ENCODE measurements at regions not wholly inside any gene's neighbourhood (a gene's known extent, or its start where the extent isn't known, plus 50 kb on each side); places are given as distances from the start of the nearest gene placed in this dataset.

DNA sequence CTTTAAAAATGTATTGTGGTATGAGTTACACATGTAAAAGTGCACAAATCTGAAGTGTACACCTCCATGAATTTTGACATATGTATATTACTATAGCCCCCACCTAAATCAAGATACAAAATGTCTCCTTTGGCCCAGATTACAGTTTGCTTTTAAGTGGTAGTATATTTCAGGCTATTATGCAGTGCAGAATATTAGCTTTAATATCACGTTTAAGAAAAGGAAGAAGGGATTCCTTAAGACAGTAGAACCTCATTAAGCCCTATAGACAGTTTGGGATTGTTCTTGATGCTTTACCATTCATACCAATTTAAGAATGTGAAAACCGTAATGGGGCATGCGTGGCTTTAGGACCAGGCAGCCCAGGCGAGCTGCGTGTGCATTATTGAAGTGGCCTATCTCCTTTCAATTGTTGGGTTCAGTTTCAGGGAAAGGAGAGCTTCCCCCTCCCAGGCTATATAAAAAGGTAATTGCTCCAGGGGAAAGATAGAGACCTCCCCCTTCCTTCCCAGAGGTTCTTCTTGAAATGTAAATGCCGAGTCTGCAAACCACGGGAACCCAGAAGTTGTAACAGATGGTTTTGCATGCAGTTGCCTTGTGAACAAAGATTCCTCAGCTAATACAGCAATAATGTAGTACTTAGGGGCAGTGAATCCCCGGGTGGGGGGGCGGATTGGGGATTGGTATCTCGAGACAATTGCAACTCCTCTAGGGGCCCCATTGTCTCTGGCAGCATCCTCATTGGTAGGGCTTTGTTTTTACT lies 106.1 kb downstream of the UCHL1 start:
- no peaks in the 10 kb centered on the region for H3K9me3 ChIP-seq
- H3K27ac ChIP-seq = peak overlapping the region; percentile 64 to 96 (median 84)
- 25 to 51% (median 32%) methylated on average over 10 of the region's 10 CpGs for WGBS, 4 donors
- peaks cover 0 to 6% (median 0%) of the 10 kb centered on the region in 9 donors for H3K36me3 ChIP-seq
- ATAC-seq = no peak
- H3K27me3 ChIP-seq = peaks cover 0 to 20% (median 0%) of the 10 kb centered on the region in 9 donors
- peaks cover 0 to 76% (median 41%) of the 10 kb centered on the region in 12 donors for H3K4me1 ChIP-seq
- DNase-seq = peak in 2 of 5 donors; percentile 39 to 40
- TF ChIP-seq POLR2A (IDR thresholded peaks at IDR 0.05) = no peak
- TF ChIP-seq, protein P1, sequence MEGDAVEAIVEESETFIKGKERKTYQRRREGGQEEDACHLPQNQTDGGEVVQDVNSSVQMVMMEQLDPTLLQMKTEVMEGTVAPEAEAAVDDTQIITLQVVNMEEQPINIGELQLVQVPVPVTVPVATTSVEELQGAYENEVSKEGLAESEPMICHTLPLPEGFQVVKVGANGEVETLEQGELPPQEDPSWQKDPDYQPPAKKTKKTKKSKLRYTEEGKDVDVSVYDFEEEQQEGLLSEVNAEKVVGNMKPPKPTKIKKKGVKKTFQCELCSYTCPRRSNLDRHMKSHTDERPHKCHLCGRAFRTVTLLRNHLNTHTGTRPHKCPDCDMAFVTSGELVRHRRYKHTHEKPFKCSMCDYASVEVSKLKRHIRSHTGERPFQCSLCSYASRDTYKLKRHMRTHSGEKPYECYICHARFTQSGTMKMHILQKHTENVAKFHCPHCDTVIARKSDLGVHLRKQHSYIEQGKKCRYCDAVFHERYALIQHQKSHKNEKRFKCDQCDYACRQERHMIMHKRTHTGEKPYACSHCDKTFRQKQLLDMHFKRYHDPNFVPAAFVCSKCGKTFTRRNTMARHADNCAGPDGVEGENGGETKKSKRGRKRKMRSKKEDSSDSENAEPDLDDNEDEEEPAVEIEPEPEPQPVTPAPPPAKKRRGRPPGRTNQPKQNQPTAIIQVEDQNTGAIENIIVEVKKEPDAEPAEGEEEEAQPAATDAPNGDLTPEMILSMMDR (IDR thresholded peaks at IDR 0.05) = no peak
- H3K4me3 ChIP-seq = peak overlapping the region in 10 of 12 donors; percentile 70 to 94 (median 86)
- intact Hi-C loops (cut with DNase I) = loop anchor here (5.0 to 10.0 kb wide), 16 partner anchors 52 to 292 kb away; partner anchors contain the start of gene LIMCH1 (in 7 of the 10)

DNA sequence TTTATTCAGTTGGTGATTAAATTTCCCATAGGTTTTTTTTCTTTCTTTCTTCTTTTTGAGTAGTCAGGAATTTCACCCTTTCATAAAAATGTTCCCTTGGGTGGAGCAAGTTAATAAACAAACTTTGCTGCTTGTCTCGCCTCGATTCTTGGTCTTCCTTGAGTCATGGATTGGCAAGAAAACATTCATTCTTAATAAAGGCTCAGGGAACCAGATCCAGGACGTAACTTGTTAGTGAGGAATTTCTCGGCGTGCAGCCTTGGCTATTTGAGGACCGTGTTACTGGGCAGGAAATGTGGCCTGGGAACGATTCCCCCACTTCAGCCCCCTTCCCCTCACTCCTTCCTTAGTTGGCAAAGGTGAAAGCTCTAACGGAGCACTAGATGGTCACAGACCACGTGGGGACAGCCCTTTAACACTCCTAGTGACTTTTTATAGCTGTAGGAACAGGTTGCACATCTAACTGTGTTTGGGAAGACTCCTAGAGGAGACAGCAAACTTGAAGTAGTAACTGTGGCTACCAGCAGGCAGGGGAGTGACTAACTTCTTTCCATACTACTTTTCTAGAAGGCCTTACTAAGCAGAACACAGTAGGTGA lies 106.8 kb downstream of the UCHL1 start:
- peak in 4 of 5 donors; percentile 57 to 66 (median 60) for DNase-seq

DNA sequence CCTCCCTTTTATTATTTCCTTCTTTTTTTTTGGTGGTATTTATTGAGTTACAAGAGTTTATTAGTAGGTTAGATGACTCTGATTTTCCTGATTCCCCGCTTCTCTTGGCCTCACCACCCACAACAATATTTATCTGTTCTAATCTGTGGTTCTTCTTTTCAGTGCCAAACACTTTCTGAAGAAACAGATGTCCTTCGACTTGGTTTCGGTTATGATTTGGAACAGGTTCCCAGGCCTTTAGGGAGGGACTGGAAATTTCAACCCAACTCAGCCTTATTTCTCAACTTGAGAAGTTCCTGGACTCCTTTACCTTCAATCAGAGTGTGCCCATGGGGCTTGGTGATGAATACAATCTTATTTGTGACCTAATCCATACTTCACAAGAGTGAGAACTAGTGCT lies 108.1 kb downstream of the UCHL1 start:
- ATAC-seq = no peak
- Histone ChIP-seq H3K27ac (peak overlapping the region in 9 of 12 donors; percentile 2 to 96 (median 84)), H3K36me3 (peaks cover 0 to 6% (median 0%) of the 10 kb centered on the region in 9 donors), H3K4me1 (peaks cover 0 to 82% (median 48%) of the 10 kb centered on the region in 12 donors), H3K27me3 (peaks cover 0 to 13% (median 0%) of the 10 kb centered on the region in 9 donors), H3K9me3 (no peaks in the 10 kb centered on the region), H3K4me3 (peak overlapping the region in 1 of 12 donors; percentile 2)
- intact Hi-C loops (cut with DNase I) = loop anchor here (5.0 to 10.0 kb wide), 16 partner anchors 50 to 290 kb away; partner anchors contain the start of gene LIMCH1 (in 7 of the 10)
- 18 to 28% (median 25%) methylated on average over 3 of the region's 3 CpGs for WGBS, 4 donors
- no peak for DNase-seq
- TF ChIP-seq, protein P1 (IDR thresholded peaks at IDR 0.05) = no peak
- TF ChIP-seq POLR2A (IDR thresholded peaks at IDR 0.05) = no peak

More for the DNA sequence above, 106.8 kb downstream of the UCHL1 start:
- intact Hi-C loops (cut with DNase I) = loop anchor here (5.0 to 10.0 kb wide), 16 partner anchors 51 to 291 kb away; partner anchors contain the start of gene LIMCH1 (in 7 of the 10)
- WGBS, 4 donors = 7 to 26% (median 9%) methylated on average over 9 of the region's 9 CpGs
- peaks cover 0 to 80% (median 41%) of the 10 kb centered on the region in 12 donors for H3K4me1 ChIP-seq
- peak overlapping the region in 10 of 12 donors; percentile 70 to 94 (median 86) for H3K4me3 ChIP-seq
- H3K27me3 ChIP-seq = peaks cover 0 to 20% (median 0%) of the 10 kb centered on the region in 9 donors
- H3K27ac ChIP-seq = peak overlapping the region; percentile 64 to 96 (median 84)
- no peaks in the 10 kb centered on the region for H3K9me3 ChIP-seq
- ATAC-seq = peak in 3 of 4 donors; percentile 8 to 13 (median 11)
- H3K36me3 ChIP-seq = peaks cover 0 to 6% (median 0%) of the 10 kb centered on the region in 9 donors
- no peak for TF ChIP-seq POLR2A (IDR thresholded peaks at IDR 0.05)

DNA sequence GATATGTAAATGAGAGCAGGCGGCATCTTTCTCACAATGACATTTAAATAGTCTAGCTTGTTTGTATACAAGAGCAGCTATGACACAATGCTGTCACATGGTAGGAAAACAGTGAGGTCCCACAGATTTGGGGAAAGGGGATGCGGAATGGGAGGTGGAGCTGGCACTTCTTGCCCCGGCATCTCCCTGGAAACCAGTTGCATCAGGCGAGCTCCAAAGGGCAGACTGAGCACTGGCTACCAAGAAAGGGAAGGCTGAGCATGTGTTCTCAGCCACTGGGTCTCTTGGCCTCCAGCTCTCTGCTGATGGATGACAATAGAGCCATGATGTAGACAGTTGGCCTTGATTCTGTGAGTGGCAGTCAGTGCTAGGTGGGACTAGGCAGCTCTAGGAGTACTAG lies 109.0 kb downstream of the UCHL1 start:
- WGBS, 4 donors = 81 to 96% (median 93%) methylated on average over 4 of the region's 4 CpGs
- no peak for DNase-seq
- peaks cover 0 to 86% (median 53%) of the 10 kb centered on the region in 12 donors for H3K4me1 ChIP-seq
- no peak overlapping the region for H3K4me3 ChIP-seq
- no peak for TF ChIP-seq POLR2A (IDR thresholded peaks at IDR 0.05)
- TF ChIP-seq, protein P1 (IDR thresholded peaks at IDR 0.05) = no peak
- peak overlapping the region in 5 of 12 donors; percentile 38 to 96 (median 90) for H3K27ac ChIP-seq
- no peaks in the 10 kb centered on the region for H3K9me3 ChIP-seq
- intact Hi-C loops (cut with DNase I) = loop anchor here in 5 of 10 donors (10.0 kb wide), 6 partner anchors 49 to 289 kb away; partner anchors contain the start of gene LIMCH1 (in 1 of the 5)
- peaks cover 0 to 6% (median 0%) of the 10 kb centered on the region in 9 donors for H3K27me3 ChIP-seq
- ATAC-seq = no peak
- peaks cover 0 to 6% (median 0%) of the 10 kb centered on the region in 9 donors for H3K36me3 ChIP-seq

Measured in heart left ventricle (tissue), 16 donors.